ENCODE measurements at regions not wholly inside any gene's neighbourhood (a gene's known extent, or its start where the extent isn't known, plus 50 kb on each side); places are given as distances from the start of the nearest gene placed in this dataset.

GRCh38 chr6:111983193-111983592, 70.7 kb upstream of the CCN6 start:
- Histone ChIP-seq H3K79me1 (ENCODE audit: low read length) (no peaks in the 10 kb centered on the region), H3K79me2 (ENCODE audit: control insufficient read depth, insufficient read depth, low read length) (no peaks in the 10 kb centered on the region), H3K27me3 (ENCODE audit: insufficient read depth, low read length, poor library complexity) (no peaks in the 10 kb centered on the region), H2BK5ac (ENCODE audit: low read length) (no peak overlapping the region), H3K4me2 (ENCODE audit: low read length) (no peak overlapping the region), H3K36me3 (ENCODE audit: control insufficient read depth, insufficient read depth, low read length) (no peaks in the 10 kb centered on the region), H3K4ac (ENCODE audit: low read depth, low read length) (no peak overlapping the region), H4K8ac (ENCODE audit: low read depth, low read length) (no peak overlapping the region), H4K5ac (ENCODE audit: low read length) (no peak overlapping the region), H2BK15ac (replicated peaks; ENCODE audit: low read depth) (no peak overlapping the region), H2BK120ac (ENCODE audit: low read depth, low read length) (no peak overlapping the region), H3K9ac (ENCODE audit: low read length) (no peak overlapping the region), H3K23ac (ENCODE audit: low read length) (no peak overlapping the region), H3K27ac (ENCODE audit: low read depth, low read length) (no peak overlapping the region), H2AK5ac (ENCODE audit: low read length) (no peak overlapping the region), H3K4me1 (ENCODE audit: control insufficient read depth, low read depth, low read length) (peaks cover 6% of the 10 kb centered on the region), H3K18ac (ENCODE audit: low read length) (no peak overlapping the region), H3K4me3 (ENCODE audit: low read length) (no peak overlapping the region), H3K56ac (ENCODE audit: low read length) (no peak overlapping the region)
- WGBS (ENCODE audit: extremely low coverage, insufficient coverage, low lambda C conversion rate): no CpG with 5 or more reads among the region's 3 CpGs
- no peak for DNase-seq

GRCh38 chr6:111984081-111984480, 69.8 kb upstream of the CCN6 start:
- Histone ChIP-seq H3K36me3 (ENCODE audit: control insufficient read depth, insufficient read depth, low read length) (no peaks in the 10 kb centered on the region), H2BK120ac (ENCODE audit: low read depth, low read length) (no peak overlapping the region), H3K79me2 (ENCODE audit: control insufficient read depth, insufficient read depth, low read length) (no peaks in the 10 kb centered on the region), H3K4me1 (ENCODE audit: control insufficient read depth, low read depth, low read length) (peaks cover 6% of the 10 kb centered on the region), H3K27me3 (ENCODE audit: insufficient read depth, low read length, poor library complexity) (no peaks in the 10 kb centered on the region), H3K23ac (ENCODE audit: low read length) (no peak overlapping the region), H2AK5ac (ENCODE audit: low read length) (no peak overlapping the region), H2BK5ac (ENCODE audit: low read length) (no peak overlapping the region), H3K9ac (ENCODE audit: low read length) (no peak overlapping the region), H3K4ac (ENCODE audit: low read depth, low read length) (no peak overlapping the region), H3K4me3 (ENCODE audit: low read length) (no peak overlapping the region), H2BK15ac (replicated peaks; ENCODE audit: low read depth) (no peak overlapping the region), H4K5ac (ENCODE audit: low read length) (no peak overlapping the region), H3K27ac (ENCODE audit: low read depth, low read length) (no peak overlapping the region), H3K18ac (ENCODE audit: low read length) (no peak overlapping the region), H3K4me2 (ENCODE audit: low read length) (no peak overlapping the region), H4K8ac (ENCODE audit: low read depth, low read length) (no peak overlapping the region), H3K79me1 (ENCODE audit: low read length) (no peaks in the 10 kb centered on the region), H3K56ac (ENCODE audit: low read length) (no peak overlapping the region)
- WGBS (ENCODE audit: extremely low coverage, insufficient coverage, low lambda C conversion rate): no CpG with 5 or more reads among the region's 4 CpGs
- DNase-seq: no peak

GRCh38 chr6:111984516-111985201, 69.2 kb upstream of the CCN6 start:
- H3K36me3 ChIP-seq (ENCODE audit: control insufficient read depth, insufficient read depth, low read length): no peaks in the 10 kb centered on the region
- no peak overlapping the region for H3K9ac ChIP-seq (ENCODE audit: low read length)
- no peak overlapping the region for H3K4me3 ChIP-seq (ENCODE audit: low read length)
- no peak overlapping the region for H3K4me2 ChIP-seq (ENCODE audit: low read length)
- H3K27ac ChIP-seq (ENCODE audit: low read depth, low read length): no peak overlapping the region
- peaks cover 6% of the 10 kb centered on the region for H3K4me1 ChIP-seq (ENCODE audit: control insufficient read depth, low read depth, low read length)
- peak; percentile 16 for DNase-seq
- H2BK5ac ChIP-seq (ENCODE audit: low read length): peak overlapping the region; percentile 69
- no peak overlapping the region for H3K4ac ChIP-seq (ENCODE audit: low read depth, low read length)
- no peak overlapping the region for H4K5ac ChIP-seq (ENCODE audit: low read length)
- no peak overlapping the region for H2AK5ac ChIP-seq (ENCODE audit: low read length)
- H4K8ac ChIP-seq (ENCODE audit: low read depth, low read length): no peak overlapping the region
- no peaks in the 10 kb centered on the region for H3K27me3 ChIP-seq (ENCODE audit: insufficient read depth, low read length, poor library complexity)
- no peaks in the 10 kb centered on the region for H3K79me1 ChIP-seq (ENCODE audit: low read length)
- H2BK15ac ChIP-seq (replicated peaks; ENCODE audit: low read depth): no peak overlapping the region
- H2BK120ac ChIP-seq (ENCODE audit: low read depth, low read length): peak overlapping the region; percentile 48
- H3K79me2 ChIP-seq (ENCODE audit: control insufficient read depth, insufficient read depth, low read length): no peaks in the 10 kb centered on the region
- no CpG with 5 or more reads among the region's 5 CpGs for WGBS (ENCODE audit: extremely low coverage, insufficient coverage, low lambda C conversion rate)
- peak overlapping the region; percentile 62 for H3K56ac ChIP-seq (ENCODE audit: low read length)
- H3K23ac ChIP-seq (ENCODE audit: low read length): peak overlapping the region; percentile 37
- H3K18ac ChIP-seq (ENCODE audit: low read length): no peak overlapping the region

GRCh38 chr6:111985202-111985731, 68.6 kb upstream of the CCN6 start:
- no peak overlapping the region for H3K4me3 ChIP-seq (ENCODE audit: low read length)
- no peak overlapping the region for H4K8ac ChIP-seq (ENCODE audit: low read depth, low read length)
- peak overlapping the region; percentile 48 for H2BK120ac ChIP-seq (ENCODE audit: low read depth, low read length)
- no peaks in the 10 kb centered on the region for H3K79me1 ChIP-seq (ENCODE audit: low read length)
- no peak overlapping the region for H2AK5ac ChIP-seq (ENCODE audit: low read length)
- H3K27ac ChIP-seq (ENCODE audit: low read depth, low read length): peak overlapping the region; percentile 25
- no peak overlapping the region for H3K4me2 ChIP-seq (ENCODE audit: low read length)
- no peaks in the 10 kb centered on the region for H3K79me2 ChIP-seq (ENCODE audit: control insufficient read depth, insufficient read depth, low read length)
- no peaks in the 10 kb centered on the region for H3K27me3 ChIP-seq (ENCODE audit: insufficient read depth, low read length, poor library complexity)
- H3K23ac ChIP-seq (ENCODE audit: low read length): no peak overlapping the region
- H3K36me3 ChIP-seq (ENCODE audit: control insufficient read depth, insufficient read depth, low read length): no peaks in the 10 kb centered on the region
- no peak overlapping the region for H2BK5ac ChIP-seq (ENCODE audit: low read length)
- no peak overlapping the region for H3K56ac ChIP-seq (ENCODE audit: low read length)
- H2BK15ac ChIP-seq (replicated peaks; ENCODE audit: low read depth): no peak overlapping the region
- H4K5ac ChIP-seq (ENCODE audit: low read length): no peak overlapping the region
- no peak overlapping the region for H3K18ac ChIP-seq (ENCODE audit: low read length)
- WGBS (ENCODE audit: extremely low coverage, insufficient coverage, low lambda C conversion rate): no CpG with 5 or more reads among the region's 4 CpGs
- no peak overlapping the region for H3K9ac ChIP-seq (ENCODE audit: low read length)
- peak; percentile 99 for DNase-seq
- H3K4me1 ChIP-seq (ENCODE audit: control insufficient read depth, low read depth, low read length): peaks cover 6% of the 10 kb centered on the region
- H3K4ac ChIP-seq (ENCODE audit: low read depth, low read length): no peak overlapping the region

GRCh38 chr6:111986651-111987050, 67.3 kb upstream of the CCN6 start:
- Histone ChIP-seq H2BK120ac (ENCODE audit: low read depth, low read length) (no peak overlapping the region), H3K4ac (ENCODE audit: low read depth, low read length) (no peak overlapping the region), H3K79me2 (ENCODE audit: control insufficient read depth, insufficient read depth, low read length) (no peaks in the 10 kb centered on the region), H3K79me1 (ENCODE audit: low read length) (no peaks in the 10 kb centered on the region), H3K4me2 (ENCODE audit: low read length) (no peak overlapping the region), H3K4me3 (ENCODE audit: low read length) (no peak overlapping the region), H2BK15ac (replicated peaks; ENCODE audit: low read depth) (no peak overlapping the region), H3K27me3 (ENCODE audit: insufficient read depth, low read length, poor library complexity) (no peaks in the 10 kb centered on the region), H3K56ac (ENCODE audit: low read length) (no peak overlapping the region), H4K5ac (ENCODE audit: low read length) (no peak overlapping the region), H3K23ac (ENCODE audit: low read length) (no peak overlapping the region), H3K9ac (ENCODE audit: low read length) (no peak overlapping the region), H4K8ac (ENCODE audit: low read depth, low read length) (no peak overlapping the region), H3K4me1 (ENCODE audit: control insufficient read depth, low read depth, low read length) (peaks cover 6% of the 10 kb centered on the region), H3K36me3 (ENCODE audit: control insufficient read depth, insufficient read depth, low read length) (no peaks in the 10 kb centered on the region), H2BK5ac (ENCODE audit: low read length) (no peak overlapping the region), H3K27ac (ENCODE audit: low read depth, low read length) (no peak overlapping the region), H2AK5ac (ENCODE audit: low read length) (no peak overlapping the region), H3K18ac (ENCODE audit: low read length) (peak overlapping the region; percentile 72)
- DNase-seq: no peak
- no CpG with 5 or more reads among the region's 3 CpGs for WGBS (ENCODE audit: extremely low coverage, insufficient coverage, low lambda C conversion rate)

GRCh38 chr6:111987295-111987694, 66.6 kb upstream of the CCN6 start:
- H3K27ac ChIP-seq (ENCODE audit: low read depth, low read length): no peak overlapping the region
- H4K5ac ChIP-seq (ENCODE audit: low read length): no peak overlapping the region

More at GRCh38 chr6:111987295-111987694, 66.6 kb upstream of the CCN6 start:
- Histone ChIP-seq H3K4me2 (ENCODE audit: low read length) (no peak overlapping the region), H4K8ac (ENCODE audit: low read depth, low read length) (no peak overlapping the region), H3K9ac (ENCODE audit: low read length) (no peak overlapping the region), H3K56ac (ENCODE audit: low read length) (no peak overlapping the region), H3K18ac (ENCODE audit: low read length) (peak overlapping the region; percentile 53), H2AK5ac (ENCODE audit: low read length) (no peak overlapping the region), H3K79me2 (ENCODE audit: control insufficient read depth, insufficient read depth, low read length) (no peaks in the 10 kb centered on the region), H3K36me3 (ENCODE audit: control insufficient read depth, insufficient read depth, low read length) (no peaks in the 10 kb centered on the region), H3K4me1 (ENCODE audit: control insufficient read depth, low read depth, low read length) (peaks cover 6% of the 10 kb centered on the region), H3K23ac (ENCODE audit: low read length) (no peak overlapping the region), H3K4ac (ENCODE audit: low read depth, low read length) (peak overlapping the region; percentile 20), H2BK15ac (replicated peaks; ENCODE audit: low read depth) (no peak overlapping the region), H3K79me1 (ENCODE audit: low read length) (no peaks in the 10 kb centered on the region), H2BK5ac (ENCODE audit: low read length) (no peak overlapping the region), H2BK120ac (ENCODE audit: low read depth, low read length) (no peak overlapping the region), H3K4me3 (ENCODE audit: low read length) (no peak overlapping the region), H3K27me3 (ENCODE audit: insufficient read depth, low read length, poor library complexity) (no peaks in the 10 kb centered on the region)
- no peak for DNase-seq
- no CpG with 5 or more reads among the region's 1 CpG for WGBS (ENCODE audit: extremely low coverage, insufficient coverage, low lambda C conversion rate)

Measured in mesendoderm (in vitro differentiated cells).